ENCODE measurements at regions not wholly inside any gene's neighbourhood (a gene's known extent, or its start where the extent isn't known, plus 50 kb on each side); places are given as distances from the start of the nearest gene placed in this dataset.

- no peak for DNase-seq (ENCODE audit: extremely low read depth in 1 of 2, low read depth in 1 of 2)
These were observed 93.2 kb downstream of the FOXF2 start for GRCh38 chr6:1482381-1483166.

GRCh38 chr6:1485678-1486077 lies 96.3 kb downstream of the FOXF2 start:
- no peak for DNase-seq (ENCODE audit: extremely low read depth in 1 of 2, low read depth in 1 of 2)

GRCh38 chr6:1486387-1486786 lies 97.0 kb downstream of the FOXF2 start:
- no peak for DNase-seq (ENCODE audit: extremely low read depth in 1 of 2, low read depth in 1 of 2)

GRCh38 chr6:1487239-1487638 lies 97.9 kb downstream of the FOXF2 start:
- no peak for DNase-seq (ENCODE audit: extremely low read depth in 1 of 2, low read depth in 1 of 2)

GRCh38 chr6:1491025-1491424 lies 101.6 kb downstream of the FOXF2 start:
- no peak for DNase-seq (ENCODE audit: extremely low read depth in 1 of 2, low read depth in 1 of 2)

GRCh38 chr6:1491591-1492319 lies 102.4 kb downstream of the FOXF2 start:
- no peak for DNase-seq (ENCODE audit: extremely low read depth in 1 of 2, low read depth in 1 of 2)

- no peak for DNase-seq (ENCODE audit: extremely low read depth in 1 of 2, low read depth in 1 of 2)
These were observed 105.3 kb downstream of the FOXF2 start for GRCh38 chr6:1494671-1495070.

- no peak for DNase-seq (ENCODE audit: extremely low read depth in 1 of 2, low read depth in 1 of 2)
These were observed 106.0 kb downstream of the FOXF2 start for GRCh38 chr6:1495344-1495743.

- DNase-seq (ENCODE audit: extremely low read depth in 1 of 2, low read depth in 1 of 2) = no peak
These were observed 106.7 kb downstream of the FOXF2 start for GRCh38 chr6:1496092-1496491.

- no peak for DNase-seq (ENCODE audit: extremely low read depth in 1 of 2, low read depth in 1 of 2)
These were observed 107.7 kb downstream of the FOXF2 start for GRCh38 chr6:1496836-1497760.

GRCh38 chr6:1497761-1498105 lies 108.4 kb downstream of the FOXF2 start:
- no peak for DNase-seq (ENCODE audit: extremely low read depth in 1 of 2, low read depth in 1 of 2)

GRCh38 chr6:1498491-1499113 lies 109.2 kb downstream of the FOXF2 start:
- no peak for DNase-seq (ENCODE audit: extremely low read depth in 1 of 2, low read depth in 1 of 2)

GRCh38 chr6:1499777-1500176 lies 109.9 kb upstream of the FOXC1 start:
- DNase-seq (ENCODE audit: extremely low read depth in 1 of 2, low read depth in 1 of 2) = no peak

GRCh38 chr6:1500913-1501312 lies 108.8 kb upstream of the FOXC1 start:
- DNase-seq (ENCODE audit: extremely low read depth in 1 of 2, low read depth in 1 of 2) = no peak

GRCh38 chr6:1502041-1502440 lies 107.7 kb upstream of the FOXC1 start:
- no peak for DNase-seq (ENCODE audit: extremely low read depth in 1 of 2, low read depth in 1 of 2)

- DNase-seq (ENCODE audit: extremely low read depth in 1 of 2, low read depth in 1 of 2) = no peak
These were observed 105.9 kb upstream of the FOXC1 start for GRCh38 chr6:1503811-1504210.

- DNase-seq (ENCODE audit: extremely low read depth in 1 of 2, low read depth in 1 of 2) = no peak
These were observed 105.2 kb upstream of the FOXC1 start for GRCh38 chr6:1504465-1504864.

GRCh38 chr6:1507251-1507650 lies 102.5 kb upstream of the FOXC1 start:
- DNase-seq (ENCODE audit: extremely low read depth in 1 of 2, low read depth in 1 of 2) = no peak

- no peak for DNase-seq (ENCODE audit: extremely low read depth in 1 of 2, low read depth in 1 of 2)
These were observed 100.5 kb upstream of the FOXC1 start for GRCh38 chr6:1509241-1509640.

- DNase-seq (ENCODE audit: extremely low read depth in 1 of 2, low read depth in 1 of 2) = no peak
These were observed 99.5 kb upstream of the FOXC1 start for GRCh38 chr6:1510239-1510638.

- DNase-seq (ENCODE audit: extremely low read depth in 1 of 2, low read depth in 1 of 2) = no peak
These were observed 96.4 kb upstream of the FOXC1 start for GRCh38 chr6:1513215-1513780.
